HG02678 (cell line): ENCODE measurements at regions not wholly inside any gene's neighbourhood (a gene's known extent, or its start where the extent isn't known, plus 50 kb on each side); places are given as distances from the start of the nearest gene placed in this dataset.
A peak's percentile ranks its signal among the peaks of the same experiment; 100 is the strongest.
"Not testable (repeated sequence)": the region's sequence is repeated elsewhere in the genome, so short reads cannot be mapped to it uniquely, and the experiment has no call there.

ENCODE experiments used
- ATAC-seq: cut with Tn5 transposase; IDR thresholded peaks from one replicate; pipeline ENCODE4 v1.9.1; 2021; ENCODE audit warnings: mild to moderate bottlenecking, moderate library complexity; ENCODE audit not compliant: unreplicated experiment

GRCh38 chr15:84094720-84095119 lies 140.9 kb upstream of the GOLGA6L4 start:
- ATAC-seq: not testable (repeated sequence)

DNA sequence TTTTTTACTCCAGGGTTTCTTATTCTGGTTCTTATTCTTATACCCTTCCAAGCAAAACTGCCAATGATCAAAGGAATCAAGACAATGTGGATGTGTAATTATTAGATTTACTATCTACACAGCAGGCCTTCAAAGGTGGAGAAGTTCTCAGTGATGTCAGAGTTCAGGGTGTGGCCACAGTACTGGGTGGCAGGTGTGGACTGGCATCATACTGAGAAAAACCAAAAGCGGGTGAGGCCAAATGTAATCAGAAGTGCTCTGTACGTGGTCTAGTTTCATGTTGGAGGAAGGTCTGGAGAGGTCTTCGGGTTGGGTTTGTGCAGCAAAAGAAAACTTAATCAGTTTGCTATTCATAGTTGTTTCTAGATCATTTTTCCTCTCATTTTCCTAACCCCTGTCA lies 138.5 kb upstream of the GOLGA6L4 start:
- ATAC-seq: not testable (repeated sequence)

DNA sequence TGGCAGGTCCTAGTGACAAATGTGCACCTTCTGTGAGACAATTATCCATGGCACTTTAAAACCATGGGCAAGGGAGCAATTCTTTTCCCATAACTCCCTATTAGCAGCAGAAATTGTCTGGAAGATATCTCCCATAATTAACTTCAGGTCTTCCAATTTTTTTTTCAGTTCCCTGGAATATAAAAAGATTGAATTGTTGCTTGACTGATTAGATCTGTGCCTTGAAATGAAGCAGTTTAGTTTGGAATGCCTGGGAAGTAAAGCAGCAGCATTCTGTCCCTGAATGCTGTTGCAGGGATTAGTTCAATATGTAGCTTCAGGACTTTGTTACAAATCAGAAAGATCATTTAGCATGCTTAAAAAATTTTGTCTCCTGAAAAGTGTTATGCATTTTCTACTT lies 137.0 kb upstream of the GOLGA6L4 start:
- ATAC-seq: no peak

- no peak for ATAC-seq
These were observed 136.4 kb upstream of the GOLGA6L4 start for GRCh38 chr15:84099181-84099580.

DNA sequence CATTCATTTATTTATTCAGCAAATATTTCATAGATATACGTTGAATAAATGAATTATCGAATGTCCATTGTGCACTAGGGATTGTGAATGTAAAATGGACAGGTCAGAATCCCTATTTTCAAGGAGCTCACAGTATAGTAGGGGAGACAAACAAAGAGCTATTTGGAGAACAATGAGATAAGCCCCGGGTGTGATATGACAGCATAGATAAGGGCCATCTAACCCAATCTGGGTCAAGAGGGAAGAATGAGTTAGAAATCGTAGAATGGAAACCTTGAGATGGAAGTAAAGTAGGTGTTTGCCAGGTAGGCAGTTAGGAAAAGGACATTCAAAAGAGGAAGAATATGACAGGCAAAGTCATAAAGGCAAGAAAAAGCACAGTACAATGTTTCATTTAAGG lies 132.2 kb upstream of the GOLGA6L4 start:
- no peak for ATAC-seq

GRCh38 chr15:84104853-84105252 lies 130.7 kb upstream of the GOLGA6L4 start:
- no peak for ATAC-seq

- no peak for ATAC-seq
These were observed 126.8 kb upstream of the GOLGA6L4 start for GRCh38 chr15:84108728-84109127.

- ATAC-seq: no peak
These were observed 124.0 kb upstream of the GOLGA6L4 start for GRCh38 chr15:84111575-84111974.

DNA sequence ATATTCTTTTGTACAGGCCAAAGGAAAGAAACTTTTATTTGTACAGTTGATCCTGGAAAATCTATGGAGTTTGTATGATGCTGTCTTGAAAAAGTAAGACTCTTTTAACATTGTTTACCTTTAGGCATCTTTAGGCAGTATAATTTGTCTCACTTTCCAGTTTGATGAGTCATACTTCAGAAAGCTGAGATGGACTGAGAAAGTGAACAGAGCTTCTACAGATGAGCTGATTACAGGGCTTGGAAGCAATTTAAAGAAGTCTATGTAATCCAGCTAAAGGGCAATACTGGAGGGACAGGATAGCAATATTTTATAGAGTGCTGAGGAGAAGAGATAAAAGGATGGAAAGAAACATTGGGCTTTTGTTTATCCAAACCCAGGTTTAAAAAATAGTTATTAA lies 123.5 kb upstream of the GOLGA6L4 start:
- ATAC-seq: no peak

DNA sequence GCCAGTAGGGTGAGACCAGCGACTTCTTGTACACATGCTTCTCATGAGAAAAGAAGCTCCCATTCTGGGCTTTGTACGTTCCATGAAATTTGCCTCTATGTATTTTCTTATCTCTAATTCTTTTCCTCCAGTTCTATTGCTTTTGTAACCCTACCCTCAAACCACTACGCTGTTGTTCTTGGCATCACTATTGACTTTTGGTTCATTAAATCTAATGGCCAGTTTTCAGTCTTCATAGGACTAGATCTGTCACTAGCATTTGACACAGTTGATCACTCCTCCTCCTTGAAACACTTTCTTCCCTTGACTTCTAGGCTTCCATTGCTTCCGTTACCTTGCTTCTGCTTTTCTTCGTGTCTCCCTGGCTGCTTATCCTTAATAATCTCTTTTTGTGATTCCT lies 121.7 kb upstream of the GOLGA6L4 start:
- ATAC-seq: no peak

DNA sequence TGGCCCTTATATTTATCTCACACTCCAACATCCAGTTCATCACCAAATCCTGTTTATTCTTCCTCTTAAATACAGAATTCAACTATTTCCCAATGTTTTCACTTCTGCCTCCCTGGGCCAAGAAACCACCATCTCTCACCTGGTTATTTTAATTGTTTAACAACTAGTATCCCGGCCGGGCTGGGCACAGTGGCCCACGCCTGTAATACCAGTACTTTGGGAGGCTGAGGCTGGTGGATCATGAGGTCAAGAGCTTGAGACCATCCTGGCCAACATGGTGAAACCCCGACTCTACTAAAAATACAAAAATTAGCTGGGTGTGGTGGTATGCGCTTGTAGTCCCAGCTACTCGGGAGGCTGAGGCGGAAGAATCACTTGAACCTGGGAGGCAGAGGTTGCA lies 120.9 kb upstream of the GOLGA6L4 start:
- not testable (repeated sequence) for ATAC-seq

GRCh38 chr15:84119351-84119750 lies 116.2 kb upstream of the GOLGA6L4 start:
- ATAC-seq: not testable (repeated sequence)

DNA sequence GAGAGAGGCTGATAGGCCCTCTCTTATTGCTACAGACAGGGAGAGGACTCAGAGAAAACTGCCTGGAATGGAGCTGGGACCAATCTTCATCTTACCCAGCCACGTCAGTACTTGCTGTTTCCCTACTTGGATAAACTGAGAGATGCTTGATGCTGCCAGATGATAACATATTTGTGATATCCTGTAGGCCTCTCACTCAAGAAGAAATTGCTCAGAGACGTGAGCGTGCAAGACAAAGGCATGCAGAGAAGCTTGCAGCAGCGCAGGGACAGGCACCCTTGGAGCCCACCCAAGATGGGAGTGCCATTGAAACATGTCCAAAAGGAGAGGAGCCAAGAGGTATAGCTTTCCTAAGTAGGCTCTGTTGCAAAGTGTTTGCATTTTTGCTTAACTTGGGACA lies 114.7 kb upstream of the GOLGA6L4 start:
- not testable (repeated sequence) for ATAC-seq

DNA sequence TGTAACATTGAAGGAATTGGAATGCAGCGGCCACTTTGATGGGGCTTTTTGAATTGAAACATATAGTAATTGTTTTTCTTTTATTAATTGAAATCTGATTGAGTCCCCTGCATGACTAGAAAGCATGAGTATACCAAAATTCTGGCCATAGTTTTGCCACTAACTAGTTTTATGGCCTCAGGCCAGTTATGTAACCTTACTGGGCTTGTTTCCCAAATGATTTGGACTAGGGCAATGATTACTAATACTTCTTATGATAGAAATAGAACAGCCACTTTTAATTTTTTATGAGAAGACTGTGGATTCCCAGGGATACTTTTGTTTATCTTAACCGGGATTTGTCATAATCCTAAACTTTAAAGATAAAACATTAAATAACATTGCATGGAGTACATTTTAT lies 106.9 kb upstream of the GOLGA6L4 start:
- ATAC-seq: not testable (repeated sequence)

- ATAC-seq: not testable (repeated sequence)
These were observed 105.3 kb upstream of the GOLGA6L4 start for GRCh38 chr15:84130098-84130831.

GRCh38 chr15:84135931-84136456 lies 99.6 kb upstream of the GOLGA6L4 start:
- ATAC-seq: not testable (repeated sequence)

DNA sequence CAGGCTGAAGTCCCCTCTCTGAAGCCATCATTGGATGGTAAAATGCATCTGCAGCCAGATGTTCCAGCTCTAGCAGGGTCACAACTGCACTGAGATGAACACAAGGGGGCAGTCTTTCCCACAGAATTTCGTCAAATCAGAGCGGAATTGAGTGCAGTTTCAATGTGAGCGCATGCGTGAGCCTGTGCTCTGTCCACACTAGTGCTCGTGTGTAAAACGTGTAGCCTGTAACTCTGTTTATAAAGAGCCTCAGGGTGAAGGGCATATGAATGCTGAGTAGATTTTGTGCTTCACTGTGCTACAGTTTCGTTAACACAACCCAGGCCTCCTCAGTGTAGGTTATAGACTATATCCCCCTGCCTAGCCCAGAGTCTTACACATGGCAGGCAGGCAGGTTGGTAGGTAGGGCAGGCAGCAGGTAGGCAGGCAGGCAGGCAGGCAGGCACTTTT lies 92.7 kb upstream of the GOLGA6L4 start:
- ATAC-seq: peak; percentile 93

- ATAC-seq: peak; percentile 36
These were observed 91.7 kb upstream of the GOLGA6L4 start for GRCh38 chr15:84143753-84144314.

- not testable (repeated sequence) for ATAC-seq
These were observed 90.6 kb upstream of the GOLGA6L4 start for GRCh38 chr15:84144946-84145345.

DNA sequence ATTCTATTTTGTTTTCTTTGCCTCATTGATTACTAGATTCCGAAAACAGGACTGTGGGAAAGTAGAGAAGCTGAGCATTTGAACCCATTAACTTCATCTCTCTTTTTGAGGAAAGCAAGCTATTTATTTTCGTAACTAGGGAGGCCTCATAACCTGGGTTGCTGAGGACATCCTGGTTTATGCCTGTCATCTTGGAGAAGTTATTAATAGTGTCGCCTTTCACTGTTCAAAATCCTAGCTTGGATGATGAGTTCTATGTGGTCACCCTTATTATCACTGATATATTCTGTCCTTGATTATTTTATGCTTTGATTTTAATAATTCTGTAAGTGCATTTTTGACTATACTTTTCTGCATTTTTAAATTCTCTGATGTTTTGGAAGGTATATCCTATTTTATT lies 89.3 kb upstream of the GOLGA6L4 start:
- not testable (repeated sequence) for ATAC-seq

- not testable (repeated sequence) for ATAC-seq
These were observed 88.3 kb upstream of the GOLGA6L4 start for GRCh38 chr15:84147307-84147706.

DNA sequence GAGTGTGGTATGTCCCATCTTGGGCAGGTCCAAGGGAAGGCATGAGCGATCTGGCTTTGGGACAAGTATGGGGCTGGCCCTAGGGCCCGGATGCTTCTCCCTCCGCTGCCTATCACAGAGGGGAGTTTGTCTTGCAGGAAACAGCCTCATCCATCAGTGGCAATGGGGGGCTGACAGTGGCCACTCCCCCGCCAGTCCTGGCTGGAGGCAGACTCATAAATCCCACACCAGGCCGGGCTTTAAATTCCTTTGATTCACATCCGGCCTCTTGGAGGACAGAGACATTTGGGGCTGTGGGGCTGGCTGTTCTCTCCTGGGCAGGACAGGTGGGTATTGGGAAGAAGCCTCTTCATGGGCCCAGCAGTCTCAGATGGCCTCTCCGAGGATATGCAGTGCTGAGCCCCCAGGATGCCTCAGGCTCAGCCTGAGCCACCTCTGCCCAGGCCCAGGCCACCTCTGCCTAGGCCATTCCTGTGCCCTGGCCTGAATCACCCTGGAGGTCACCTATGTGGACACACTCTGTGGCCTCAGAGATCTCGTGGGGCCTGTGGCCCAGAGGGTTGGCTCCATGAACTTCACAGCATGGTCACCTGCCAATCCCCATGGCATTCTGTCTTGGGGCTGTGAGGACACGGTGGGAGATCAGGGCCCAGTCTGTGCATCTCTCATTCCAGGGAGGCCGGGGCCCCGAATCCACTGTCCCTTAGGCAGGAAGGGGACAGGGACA lies 84.2 kb upstream of the GOLGA6L4 start:
- ATAC-seq: no peak
